Adrenal gland (tissue), 5 donors: ENCODE measurements at regions not wholly inside any gene's neighbourhood (a gene's known extent, or its start where the extent isn't known, plus 50 kb on each side); places are given as distances from the start of the nearest gene placed in this dataset.

ENCODE experiments used
- POLR2A ChIP-seq, 2 donors: fragments of 450-650 bp; IDR thresholded peaks; one replicate each; pipeline ENCODE4 v1.6.1; 2017; ENCODE audit warnings: antibody characterized with exemption in 2 of 2, mild to moderate bottlenecking in 2 of 2, moderate library complexity in 1 of 2
- TF ChIP-seq, protein P1 (sequence below), 6 experiments: fragments of 450-650 bp in 4 of 6; fragments of 200-600 bp in 2 of 6; sonication (generic) in 1 of 6; IDR thresholded peaks; 1 replicate in 5 of 6; 2 replicates in 1 of 6; pipeline versions ENCODE4 v1.5.1 to v1.8.0; 2016 to 2021; ENCODE audit warnings: antibody characterized with exemption in 6 of 6, mild to moderate bottlenecking in 2 of 6, moderate library complexity in 1 of 6
- donor health status: DM: no; HTN: no; CAD: no.

DNA sequence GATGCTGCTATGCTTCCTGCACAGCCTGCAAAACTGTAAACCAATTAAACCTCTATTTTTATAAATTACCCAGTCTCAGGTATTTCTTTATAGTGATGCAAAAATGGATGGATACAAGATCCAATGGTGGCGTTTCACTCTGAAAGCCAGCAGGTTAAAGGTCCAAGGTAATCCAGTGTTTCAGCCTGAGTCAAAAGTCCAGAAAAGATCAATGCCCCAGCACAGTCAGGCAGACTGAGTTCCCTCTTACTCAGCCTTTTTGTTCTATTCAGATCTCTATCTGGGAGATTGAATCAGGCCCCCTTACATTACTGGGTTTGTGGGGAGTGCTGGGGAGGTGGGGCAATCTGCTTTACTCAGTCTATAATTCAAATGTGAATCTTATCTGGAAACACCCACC lies 464.5 kb downstream of the GXYLT1 start:
- TF ChIP-seq POLR2A (IDR thresholded peaks at IDR 0.05), result no peak
- TF ChIP-seq, protein P1, sequence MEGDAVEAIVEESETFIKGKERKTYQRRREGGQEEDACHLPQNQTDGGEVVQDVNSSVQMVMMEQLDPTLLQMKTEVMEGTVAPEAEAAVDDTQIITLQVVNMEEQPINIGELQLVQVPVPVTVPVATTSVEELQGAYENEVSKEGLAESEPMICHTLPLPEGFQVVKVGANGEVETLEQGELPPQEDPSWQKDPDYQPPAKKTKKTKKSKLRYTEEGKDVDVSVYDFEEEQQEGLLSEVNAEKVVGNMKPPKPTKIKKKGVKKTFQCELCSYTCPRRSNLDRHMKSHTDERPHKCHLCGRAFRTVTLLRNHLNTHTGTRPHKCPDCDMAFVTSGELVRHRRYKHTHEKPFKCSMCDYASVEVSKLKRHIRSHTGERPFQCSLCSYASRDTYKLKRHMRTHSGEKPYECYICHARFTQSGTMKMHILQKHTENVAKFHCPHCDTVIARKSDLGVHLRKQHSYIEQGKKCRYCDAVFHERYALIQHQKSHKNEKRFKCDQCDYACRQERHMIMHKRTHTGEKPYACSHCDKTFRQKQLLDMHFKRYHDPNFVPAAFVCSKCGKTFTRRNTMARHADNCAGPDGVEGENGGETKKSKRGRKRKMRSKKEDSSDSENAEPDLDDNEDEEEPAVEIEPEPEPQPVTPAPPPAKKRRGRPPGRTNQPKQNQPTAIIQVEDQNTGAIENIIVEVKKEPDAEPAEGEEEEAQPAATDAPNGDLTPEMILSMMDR (IDR thresholded peaks at IDR 0.05), result no peak
